NCI-H748 treated with DMSO at 0.1 percent for 48 hours (cell line): ENCODE measurements at regions not wholly inside any gene's neighbourhood (a gene's known extent, or its start where the extent isn't known, plus 50 kb on each side); places are given as distances from the start of the nearest gene placed in this dataset.

Source experiments
- DNase-seq: peaks from one replicate; lab custom pipeline; 2025; lab: John Stamatoyannopoulos, UW

DNA sequence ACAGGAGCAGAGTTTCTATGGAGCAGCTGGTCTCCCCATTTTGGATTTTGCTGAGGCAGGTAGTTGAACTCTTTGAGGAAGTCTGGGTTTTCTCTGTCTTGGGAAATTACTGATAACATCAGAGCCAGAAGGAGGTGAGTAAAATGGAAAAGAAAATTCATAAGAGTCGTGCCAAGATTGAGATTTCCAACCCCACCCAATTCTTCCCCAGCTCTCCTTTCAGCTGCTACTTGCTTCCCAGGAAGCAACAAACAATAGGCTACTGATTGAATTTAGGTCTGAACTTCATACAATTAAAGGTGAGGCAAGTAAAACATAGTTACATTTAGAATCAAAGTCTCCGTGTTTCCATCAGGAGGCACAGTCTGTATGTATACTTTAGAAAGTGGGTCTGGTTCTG lies 54.6 kb upstream of the EOLA2 start:
- no peak for DNase-seq

DNA sequence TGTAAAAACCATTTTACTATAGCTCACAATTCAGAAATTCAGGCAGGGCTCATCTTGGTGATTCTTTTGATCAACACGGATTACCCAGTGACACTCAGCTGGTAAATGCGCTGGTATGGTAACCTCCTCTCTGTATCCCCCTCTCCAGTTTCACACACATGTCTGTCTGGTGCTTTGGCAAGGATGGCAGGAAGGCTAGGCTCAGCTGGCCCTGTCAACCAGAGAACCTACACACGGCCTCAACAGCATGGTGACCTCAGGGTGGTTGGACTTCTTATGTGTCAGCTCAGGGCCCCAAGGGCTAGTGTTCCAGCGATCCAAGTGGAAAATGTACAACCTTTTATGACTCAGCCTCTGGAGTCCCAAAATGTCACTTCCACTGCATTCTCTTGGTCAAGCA lies 55.7 kb upstream of the EOLA2 start:
- DNase-seq = no peak

- DNase-seq = no peak
These were observed 58.2 kb upstream of the EOLA2 start for GRCh38 chrX:149996515-149996914.

DNA sequence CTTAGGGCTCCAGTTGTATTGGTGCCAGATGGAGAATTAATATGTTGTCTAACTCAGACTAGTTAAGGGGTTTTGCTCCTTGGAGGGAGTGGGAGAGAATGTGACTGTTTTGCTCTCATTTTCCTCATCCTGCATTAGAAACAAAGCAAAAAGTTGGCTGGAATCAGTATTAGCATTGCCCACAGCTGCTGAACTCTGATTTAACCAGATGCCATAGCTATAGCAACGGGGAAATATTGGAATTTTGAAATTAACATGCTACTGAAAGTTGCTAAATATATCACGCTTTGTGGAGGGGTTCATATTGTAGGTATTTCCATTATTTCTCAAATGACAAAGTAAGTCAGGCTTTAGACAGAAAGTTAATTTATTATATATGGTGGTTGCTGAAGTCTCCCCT lies 66.7 kb upstream of the EOLA2 start:
- no peak for DNase-seq

DNA sequence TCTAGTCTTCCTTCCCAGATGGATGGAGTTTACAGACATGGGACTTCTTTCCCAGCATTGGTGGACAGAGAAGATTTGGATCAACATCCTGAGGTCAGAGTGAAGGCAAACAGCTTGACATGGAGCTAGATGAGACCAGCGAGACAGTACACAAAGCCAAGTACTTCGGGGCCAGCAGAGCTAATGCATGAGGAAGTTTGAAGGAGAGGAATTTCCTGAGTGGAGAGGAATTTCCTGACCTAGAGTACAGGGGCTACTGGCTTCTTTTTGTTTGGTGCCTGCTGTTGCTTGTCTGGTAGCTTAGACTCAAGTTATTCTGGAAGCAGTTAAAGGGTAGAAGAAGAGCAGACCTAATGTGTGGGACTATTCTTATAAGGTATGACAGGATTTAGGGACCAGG lies 69.1 kb upstream of the EOLA2 start:
- no peak for DNase-seq

GRCh38 chrX:150012647-150013381 lies 74.5 kb upstream of the EOLA2 start:
- DNase-seq = no peak

DNA sequence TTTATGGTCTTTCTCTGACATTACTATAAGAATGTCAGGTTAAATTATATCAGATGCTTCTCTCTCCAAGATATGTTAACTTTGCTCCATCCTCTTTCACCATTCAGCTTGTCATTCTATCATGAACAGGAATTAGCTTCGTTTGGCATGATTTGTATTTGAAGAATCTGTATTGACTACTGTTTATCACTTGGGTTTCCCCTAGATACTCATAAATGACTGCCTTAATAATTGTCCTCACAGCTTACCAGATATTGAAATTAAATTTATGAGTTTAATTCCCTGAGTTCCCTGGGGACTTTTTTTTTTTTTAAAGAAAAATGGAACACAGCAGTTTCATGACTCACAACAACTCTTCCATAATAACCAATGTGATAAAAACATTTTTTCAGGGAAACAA lies 76.2 kb upstream of the EOLA2 start:
- DNase-seq = no peak

DNA sequence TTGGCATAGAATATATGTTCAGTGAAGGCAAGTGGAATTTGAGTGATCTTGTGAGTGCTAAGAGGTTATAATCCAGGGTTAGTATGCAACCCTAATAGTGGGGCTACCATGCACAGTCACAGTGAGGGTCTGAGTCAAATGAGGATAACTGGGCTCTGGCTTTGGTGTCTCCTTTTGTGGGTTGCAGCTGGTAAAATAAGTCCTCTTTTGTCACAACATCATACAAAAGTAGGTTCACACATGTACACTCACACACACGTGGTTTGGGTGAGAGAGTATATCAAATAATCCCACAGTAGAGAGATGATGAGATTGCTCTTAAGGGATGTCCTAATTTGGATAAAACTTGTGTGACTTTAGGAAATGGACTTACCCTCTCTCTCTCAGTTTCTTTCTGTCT lies 79.6 kb upstream of the EOLA2 start:
- DNase-seq = no peak

DNA sequence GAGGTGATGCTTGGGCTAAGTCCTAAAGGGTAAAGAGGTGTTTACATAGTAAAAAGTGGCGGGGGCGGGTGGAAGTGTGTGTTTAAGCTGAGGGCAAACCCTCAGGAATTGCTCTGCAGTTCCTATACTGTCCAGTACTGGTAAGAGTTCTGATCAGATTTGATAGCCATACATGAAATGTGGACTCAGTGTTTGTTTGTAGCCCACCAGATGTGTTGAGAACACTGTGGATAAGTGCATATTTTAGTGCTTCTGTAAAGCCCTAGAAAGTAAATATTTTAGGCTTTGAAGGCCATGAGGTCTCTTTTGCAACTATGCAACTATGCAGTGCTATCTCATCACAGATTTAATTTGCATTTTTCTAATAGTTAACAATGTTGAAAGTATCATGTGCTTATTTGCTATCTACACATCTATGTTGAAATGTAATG lies 80.7 kb upstream of the EOLA2 start:
- no peak for DNase-seq

DNA sequence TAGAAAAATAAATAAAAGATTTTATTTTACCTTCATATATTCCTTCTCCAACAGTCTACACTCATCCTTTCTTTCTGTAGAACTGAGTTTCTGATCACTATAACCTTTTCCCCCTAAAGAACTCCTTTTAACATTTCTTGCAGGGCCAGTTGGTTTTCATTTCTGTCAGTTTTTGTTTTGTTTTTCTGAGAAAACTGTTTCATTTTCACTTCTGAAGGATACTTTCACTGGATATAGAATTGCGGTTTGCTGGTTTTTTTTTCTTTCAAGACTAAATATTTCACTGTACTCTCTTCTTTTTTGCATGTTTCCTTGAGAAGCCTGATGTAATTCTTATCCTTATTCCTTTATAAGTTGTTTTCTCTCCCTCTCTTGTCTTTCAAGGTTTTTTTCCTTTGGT lies 90.4 kb upstream of the EOLA2 start:
- DNase-seq = no peak

DNA sequence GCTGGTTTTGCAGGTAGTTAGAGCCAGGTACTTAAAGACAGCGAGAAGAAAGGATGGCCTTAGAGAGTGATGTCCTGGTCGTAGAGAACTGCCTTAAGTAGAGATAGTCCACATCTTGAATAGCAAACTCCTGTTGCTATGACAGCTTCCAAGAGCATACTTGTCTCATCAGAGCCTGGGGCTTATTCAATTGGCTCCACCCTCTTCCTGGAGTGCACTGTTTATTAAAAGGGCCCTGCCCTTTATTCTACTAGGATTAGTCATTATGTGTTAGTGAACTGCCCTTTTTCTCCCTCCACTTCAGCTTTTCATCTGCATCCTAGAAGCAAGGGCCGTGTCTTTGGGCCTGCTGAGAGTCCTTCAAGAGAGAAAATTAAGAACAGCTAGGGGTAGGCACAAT lies 94.5 kb upstream of the EOLA2 start:
- peak; percentile 20 for DNase-seq

- DNase-seq = no peak
These were observed 96.5 kb upstream of the EOLA2 start for GRCh38 chrX:150034788-150035187.

GRCh38 chrX:150035531-150035930 lies 97.2 kb upstream of the EOLA2 start:
- no peak for DNase-seq

DNA sequence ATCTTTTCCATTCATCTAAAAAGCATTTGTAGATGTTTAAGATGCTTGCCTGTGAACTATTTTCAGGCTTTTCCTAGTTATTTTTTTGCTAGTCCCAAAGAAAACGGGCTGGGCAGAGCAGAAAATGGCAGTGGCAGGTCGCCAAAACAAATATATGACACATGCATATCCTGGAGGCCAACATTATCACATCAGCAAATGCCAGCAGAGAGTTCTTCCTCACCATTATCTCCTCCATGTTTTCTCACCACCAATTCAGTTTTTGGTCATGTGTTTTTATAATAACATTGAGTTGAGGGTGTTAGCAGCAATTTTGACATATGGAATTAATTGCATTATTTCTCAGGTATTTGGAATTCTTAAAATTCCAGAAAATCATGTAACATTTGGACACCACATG lies 97.9 kb upstream of the EOLA2 start:
- DNase-seq = no peak

- no peak for DNase-seq
These were observed 98.3 kb upstream of the EOLA2 start for GRCh38 chrX:150036641-150037040.

GRCh38 chrX:150037041-150037440 lies 98.8 kb upstream of the EOLA2 start:
- DNase-seq = no peak

DNA sequence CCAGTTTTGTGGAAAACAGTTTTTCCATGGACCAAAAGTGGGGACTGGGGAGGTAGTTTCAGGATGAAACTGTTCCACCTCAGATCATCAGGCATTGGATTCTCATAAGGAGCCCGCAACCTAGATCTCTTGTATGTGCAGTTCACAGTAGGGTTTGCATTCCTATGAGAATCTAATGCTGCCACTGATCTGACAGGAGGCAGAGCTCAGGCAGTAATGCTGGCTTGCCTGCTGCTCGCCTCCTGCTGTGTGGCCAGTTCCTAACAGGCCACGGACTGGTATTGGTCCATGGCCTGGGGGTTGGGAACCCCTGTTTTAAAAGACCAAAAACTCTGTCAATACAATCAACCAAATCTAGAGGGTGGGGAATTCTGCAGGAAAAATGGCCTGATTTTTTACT lies 100.0 kb upstream of the EOLA2 start:
- no peak for DNase-seq

- no peak for DNase-seq
These were observed 100.8 kb upstream of the EOLA2 start for GRCh38 chrX:150038986-150039599.

GRCh38 chrX:150041208-150041607 lies 102.9 kb upstream of the EOLA2 start:
- no peak for DNase-seq

DNA sequence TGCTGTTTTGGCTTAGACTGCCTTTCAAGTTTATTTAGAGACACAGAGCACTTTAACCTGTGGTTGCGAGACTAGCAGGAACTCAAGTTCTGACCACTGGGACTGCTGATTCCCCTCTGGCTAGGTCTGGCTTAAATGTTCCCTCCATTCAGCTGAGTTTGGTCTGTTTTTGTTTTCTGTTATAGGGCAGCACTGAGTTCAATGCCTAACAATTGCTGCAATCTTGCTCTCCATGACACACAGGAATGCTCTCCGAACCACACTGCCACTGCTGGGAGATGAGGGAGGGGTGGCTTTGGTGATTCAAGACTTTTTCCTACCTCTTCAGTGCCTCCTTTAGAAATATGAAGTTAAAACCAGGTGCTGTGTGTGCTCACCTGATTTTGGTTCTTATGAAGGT lies 106.3 kb upstream of the EOLA2 start:
- no peak for DNase-seq

- DNase-seq = no peak
These were observed 109.5 kb upstream of the EOLA2 start for GRCh38 chrX:150047818-150048217.

- DNase-seq = no peak
These were observed 111.4 kb upstream of the EOLA2 start for GRCh38 chrX:150049647-150050046.

- no peak for DNase-seq
These were observed 112.1 kb upstream of the EOLA2 start for GRCh38 chrX:150050387-150050786.

- DNase-seq = no peak
These were observed 112.8 kb upstream of the EOLA2 start for GRCh38 chrX:150051096-150051495.
